ENCODE measurements at regions not wholly inside any gene's neighbourhood (a gene's known extent, or its start where the extent isn't known, plus 50 kb on each side); places are given as distances from the start of the nearest gene placed in this dataset.

DNA sequence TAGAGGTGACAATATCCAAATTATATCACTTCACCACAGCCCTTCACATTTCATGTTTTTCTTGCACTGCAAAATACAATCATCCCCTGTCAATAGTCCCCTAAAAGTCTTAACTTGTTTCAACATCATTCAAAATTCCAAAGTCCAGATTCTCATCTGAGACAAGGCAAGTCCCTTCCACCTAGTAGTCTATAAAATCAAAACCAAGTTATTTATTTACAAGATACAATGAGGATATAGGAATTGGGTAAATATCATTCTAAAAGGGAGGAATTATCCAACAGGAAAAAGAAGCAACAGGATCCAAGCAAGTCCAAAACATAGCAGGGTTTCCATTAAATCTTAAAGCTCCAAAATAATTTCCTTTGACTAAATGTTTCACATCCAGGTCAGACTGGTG is 1076.1 kb upstream of the TMEFF2 start:
- TF ChIP-seq, protein P1, sequence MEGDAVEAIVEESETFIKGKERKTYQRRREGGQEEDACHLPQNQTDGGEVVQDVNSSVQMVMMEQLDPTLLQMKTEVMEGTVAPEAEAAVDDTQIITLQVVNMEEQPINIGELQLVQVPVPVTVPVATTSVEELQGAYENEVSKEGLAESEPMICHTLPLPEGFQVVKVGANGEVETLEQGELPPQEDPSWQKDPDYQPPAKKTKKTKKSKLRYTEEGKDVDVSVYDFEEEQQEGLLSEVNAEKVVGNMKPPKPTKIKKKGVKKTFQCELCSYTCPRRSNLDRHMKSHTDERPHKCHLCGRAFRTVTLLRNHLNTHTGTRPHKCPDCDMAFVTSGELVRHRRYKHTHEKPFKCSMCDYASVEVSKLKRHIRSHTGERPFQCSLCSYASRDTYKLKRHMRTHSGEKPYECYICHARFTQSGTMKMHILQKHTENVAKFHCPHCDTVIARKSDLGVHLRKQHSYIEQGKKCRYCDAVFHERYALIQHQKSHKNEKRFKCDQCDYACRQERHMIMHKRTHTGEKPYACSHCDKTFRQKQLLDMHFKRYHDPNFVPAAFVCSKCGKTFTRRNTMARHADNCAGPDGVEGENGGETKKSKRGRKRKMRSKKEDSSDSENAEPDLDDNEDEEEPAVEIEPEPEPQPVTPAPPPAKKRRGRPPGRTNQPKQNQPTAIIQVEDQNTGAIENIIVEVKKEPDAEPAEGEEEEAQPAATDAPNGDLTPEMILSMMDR (IDR thresholded peaks at IDR 0.05 in 2 of 3, conservative IDR thresholded peaks at IDR 0.05 in 1 of 3; ENCODE audit: borderline replicate concordance in 1 of 3, insufficient read depth in 1 of 3, low read depth in 2 of 3, low read length in 2 of 3), result no peak
- no peak for TF ChIP-seq REST (IDR thresholded peaks at IDR 0.05; ENCODE audit: low read depth)

Measured in HCT116 (cell line).